ENCODE measurements at regions not wholly inside any gene's neighbourhood (a gene's known extent, or its start where the extent isn't known, plus 50 kb on each side); places are given as distances from the start of the nearest gene placed in this dataset.
A peak's percentile ranks its signal among the peaks of the same experiment; 100 is the strongest.

GRCh38 chr3:40962721-40963120 is 236.6 kb upstream of the CTNNB1 start:
- ATAC-seq: no peak

- ATAC-seq: no peak
Measured at GRCh38 chr3:40968666-40969065, 230.6 kb upstream of the CTNNB1 start.

GRCh38 chr3:40969341-40969740 is 230.0 kb upstream of the CTNNB1 start:
- no peak for ATAC-seq

GRCh38 chr3:40969756-40970466 is 229.4 kb upstream of the CTNNB1 start:
- ATAC-seq: no peak

- ATAC-seq: peak; percentile 87 to 90
Measured at GRCh38 chr3:40971191-40972168, 227.8 kb upstream of the CTNNB1 start.

GRCh38 chr3:40972350-40972749 is 227.0 kb upstream of the CTNNB1 start:
- ATAC-seq: no peak

GRCh38 chr3:40973141-40973540 is 226.2 kb upstream of the CTNNB1 start:
- ATAC-seq: no peak

- ATAC-seq: no peak
Measured at GRCh38 chr3:40975711-40976121, 223.6 kb upstream of the CTNNB1 start.

GRCh38 chr3:40976241-40976640 is 223.1 kb upstream of the CTNNB1 start:
- no peak for ATAC-seq

GRCh38 chr3:40978442-40978841 is 220.9 kb upstream of the CTNNB1 start:
- ATAC-seq: no peak

GRCh38 chr3:40979962-40980361 is 219.3 kb upstream of the CTNNB1 start:
- ATAC-seq: no peak

GRCh38 chr3:40980467-40980866 is 218.8 kb upstream of the CTNNB1 start:
- ATAC-seq: peak in 1 of 2 donors; percentile 36

GRCh38 chr3:40985195-40985594 is 214.1 kb upstream of the CTNNB1 start:
- ATAC-seq: no peak

GRCh38 chr3:40988468-40988867 is 210.8 kb upstream of the CTNNB1 start:
- ATAC-seq: no peak

- ATAC-seq: no peak
Measured at GRCh38 chr3:40989141-40990061, 209.9 kb upstream of the CTNNB1 start.

GRCh38 chr3:40990062-40990456 is 209.2 kb upstream of the CTNNB1 start:
- no peak for ATAC-seq

- ATAC-seq: no peak
Measured at GRCh38 chr3:40992023-40992422, 207.3 kb upstream of the CTNNB1 start.

GRCh38 chr3:40994611-40995010 is 204.7 kb upstream of the CTNNB1 start:
- no peak for ATAC-seq

- no peak for ATAC-seq
Measured at GRCh38 chr3:40995271-40995670, 204.0 kb upstream of the CTNNB1 start.

- no peak for ATAC-seq
Measured at GRCh38 chr3:40996382-40996781, 202.9 kb upstream of the CTNNB1 start.

GRCh38 chr3:40996827-40997710 is 202.2 kb upstream of the CTNNB1 start:
- ATAC-seq: no peak
